HFF-Myc (cell line): ENCODE measurements at regions not wholly inside any gene's neighbourhood (a gene's known extent, or its start where the extent isn't known, plus 50 kb on each side); places are given as distances from the start of the nearest gene placed in this dataset.

ENCODE experiments used
- DNase-seq: peaks from one replicate; pipeline ENCODE4 v3.0.0-alpha.2; 2011; ENCODE audit warnings: low read depth; ENCODE audit errors: extremely low read depth
- H3K4me3 ChIP-seq: replicated peaks from 2 replicates; pipeline ENCODE4 v1.5.1; 2011; ENCODE audit warnings: low read depth, mild to moderate bottlenecking, control low read depth, low read length
- TF ChIP-seq, protein P1 (sequence below): IDR thresholded peaks from 2 replicates; pipeline ENCODE4 v1.5.1; 2012; ENCODE audit warnings: mild to moderate bottlenecking, low read depth, low read length, control low read depth; ENCODE audit errors: missing control alignments

DNA sequence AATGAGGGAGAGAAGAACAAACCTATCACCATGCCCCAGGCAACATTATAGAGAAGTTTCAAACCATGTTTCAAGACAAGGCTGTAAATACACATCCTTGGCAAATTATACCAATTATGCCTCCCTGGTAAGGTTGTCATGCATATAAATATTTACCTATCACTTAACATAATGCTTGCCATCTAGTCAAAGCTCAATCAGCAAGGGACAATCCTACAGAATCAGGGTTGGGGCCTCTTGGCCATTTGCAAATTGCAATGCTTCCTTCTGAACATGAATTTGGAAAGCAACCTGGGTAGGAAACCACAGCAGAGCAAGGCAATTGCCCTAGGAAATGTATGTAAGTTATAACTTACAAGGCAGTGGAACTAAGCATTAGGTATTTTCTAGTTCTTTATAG is 907.2 kb upstream of the CDH2 start:
- H3K4me3 ChIP-seq: no peak overlapping the region
- no peak for DNase-seq
- TF ChIP-seq, protein P1, sequence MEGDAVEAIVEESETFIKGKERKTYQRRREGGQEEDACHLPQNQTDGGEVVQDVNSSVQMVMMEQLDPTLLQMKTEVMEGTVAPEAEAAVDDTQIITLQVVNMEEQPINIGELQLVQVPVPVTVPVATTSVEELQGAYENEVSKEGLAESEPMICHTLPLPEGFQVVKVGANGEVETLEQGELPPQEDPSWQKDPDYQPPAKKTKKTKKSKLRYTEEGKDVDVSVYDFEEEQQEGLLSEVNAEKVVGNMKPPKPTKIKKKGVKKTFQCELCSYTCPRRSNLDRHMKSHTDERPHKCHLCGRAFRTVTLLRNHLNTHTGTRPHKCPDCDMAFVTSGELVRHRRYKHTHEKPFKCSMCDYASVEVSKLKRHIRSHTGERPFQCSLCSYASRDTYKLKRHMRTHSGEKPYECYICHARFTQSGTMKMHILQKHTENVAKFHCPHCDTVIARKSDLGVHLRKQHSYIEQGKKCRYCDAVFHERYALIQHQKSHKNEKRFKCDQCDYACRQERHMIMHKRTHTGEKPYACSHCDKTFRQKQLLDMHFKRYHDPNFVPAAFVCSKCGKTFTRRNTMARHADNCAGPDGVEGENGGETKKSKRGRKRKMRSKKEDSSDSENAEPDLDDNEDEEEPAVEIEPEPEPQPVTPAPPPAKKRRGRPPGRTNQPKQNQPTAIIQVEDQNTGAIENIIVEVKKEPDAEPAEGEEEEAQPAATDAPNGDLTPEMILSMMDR: no peak

DNA sequence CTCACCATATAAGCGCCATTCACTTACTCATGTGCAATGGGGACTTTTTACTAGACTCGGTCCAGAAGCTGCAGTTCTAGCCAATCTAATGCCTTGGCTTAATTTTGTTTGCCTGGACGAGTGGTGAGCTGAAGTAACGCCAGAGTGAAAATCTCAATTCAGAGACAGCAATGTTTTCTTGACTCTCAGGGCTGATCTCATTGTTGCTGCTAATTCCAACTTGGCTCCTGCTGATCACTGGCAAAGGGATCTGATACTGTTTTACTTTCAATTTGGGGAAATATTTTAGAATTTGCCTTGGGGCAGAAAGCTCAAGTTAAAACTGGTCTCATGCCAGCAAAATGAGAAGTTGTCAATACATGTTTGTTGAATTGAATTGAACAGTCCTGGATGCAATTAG is 906.6 kb upstream of the CDH2 start:
- TF ChIP-seq, protein P1: no peak
- H3K4me3 ChIP-seq: no peak overlapping the region
- DNase-seq: no peak

DNA sequence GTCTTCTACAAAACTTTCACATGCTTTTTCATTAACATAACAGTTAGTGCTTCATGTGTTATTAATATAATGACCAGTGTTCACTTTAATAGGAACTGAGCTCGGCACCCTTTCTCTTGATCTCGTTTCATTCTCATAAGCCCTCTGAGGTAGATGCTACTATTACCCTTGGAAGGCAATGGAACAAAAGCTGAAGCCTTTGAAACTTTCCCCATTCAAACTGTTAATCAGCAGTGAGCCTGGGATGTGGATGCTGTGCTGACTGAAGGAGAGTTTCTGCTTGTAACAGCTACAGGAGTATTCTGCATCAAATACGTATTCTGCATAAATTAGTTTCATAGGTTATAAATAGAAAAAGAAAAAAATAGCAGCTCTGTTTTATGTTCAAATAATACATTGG is 904.0 kb upstream of the CDH2 start:
- DNase-seq: no peak
- H3K4me3 ChIP-seq: no peak overlapping the region
- TF ChIP-seq, protein P1: no peak

DNA sequence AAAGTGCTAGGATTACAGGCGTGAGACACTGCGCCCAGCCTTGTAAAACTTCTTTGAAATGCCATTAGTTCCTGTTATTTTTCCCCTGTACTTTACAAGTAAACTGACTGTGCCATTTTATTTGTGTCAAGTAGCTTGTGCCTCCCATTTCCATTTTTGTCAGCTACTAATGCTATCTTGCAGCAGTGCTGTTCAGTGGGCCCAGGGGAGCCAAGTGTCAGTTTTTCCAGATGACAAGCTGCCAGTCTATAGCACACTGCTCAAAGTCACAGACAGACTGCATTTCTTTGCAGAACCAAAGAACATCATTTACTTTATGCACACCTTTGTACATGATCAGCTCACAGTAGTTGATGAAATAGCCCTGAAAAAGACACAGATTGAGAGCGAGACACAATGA is 901.3 kb upstream of the CDH2 start:
- DNase-seq: no peak
- no peak overlapping the region for H3K4me3 ChIP-seq
- TF ChIP-seq, protein P1: no peak

DNA sequence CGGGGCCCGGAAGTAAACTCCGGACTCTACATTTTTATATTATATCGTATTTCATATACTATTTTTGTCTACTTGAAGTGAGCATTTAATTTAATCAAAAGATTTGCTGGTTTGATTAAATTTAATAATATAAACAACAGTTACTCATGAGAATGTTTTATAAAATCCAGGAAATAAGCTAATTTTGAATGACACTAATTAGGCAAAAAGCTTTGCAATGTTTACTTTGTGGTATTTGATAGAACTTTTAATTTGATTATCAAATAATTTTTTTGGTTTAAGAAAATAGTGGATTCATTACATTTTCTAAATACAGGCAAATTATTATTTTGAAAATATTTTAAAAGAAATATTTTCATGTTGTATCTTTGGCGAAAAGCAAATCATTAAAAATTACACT is 900.4 kb upstream of the CDH2 start:
- DNase-seq: no peak
- TF ChIP-seq, protein P1: no peak
- no peak overlapping the region for H3K4me3 ChIP-seq

DNA sequence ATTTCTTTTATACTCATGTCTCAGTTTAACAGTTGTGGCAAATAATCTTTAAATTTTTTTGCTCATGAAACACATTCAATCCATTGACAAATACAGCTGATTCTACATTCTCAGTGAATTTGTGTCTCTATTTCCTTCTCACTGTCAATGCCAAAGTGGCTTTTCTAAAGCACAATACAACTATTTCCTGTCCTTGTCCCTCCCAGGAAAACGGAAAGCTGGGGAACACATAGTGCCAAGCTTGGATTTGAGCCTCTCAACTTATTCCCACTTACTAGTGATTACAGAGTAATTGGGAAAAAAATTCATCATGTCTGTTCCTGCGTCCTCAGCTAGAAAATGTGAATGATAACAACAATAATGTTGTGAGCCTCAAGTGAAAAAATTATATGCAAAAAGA is 899.7 kb upstream of the CDH2 start:
- no peak for DNase-seq
- TF ChIP-seq, protein P1: no peak
- H3K4me3 ChIP-seq: no peak overlapping the region

DNA sequence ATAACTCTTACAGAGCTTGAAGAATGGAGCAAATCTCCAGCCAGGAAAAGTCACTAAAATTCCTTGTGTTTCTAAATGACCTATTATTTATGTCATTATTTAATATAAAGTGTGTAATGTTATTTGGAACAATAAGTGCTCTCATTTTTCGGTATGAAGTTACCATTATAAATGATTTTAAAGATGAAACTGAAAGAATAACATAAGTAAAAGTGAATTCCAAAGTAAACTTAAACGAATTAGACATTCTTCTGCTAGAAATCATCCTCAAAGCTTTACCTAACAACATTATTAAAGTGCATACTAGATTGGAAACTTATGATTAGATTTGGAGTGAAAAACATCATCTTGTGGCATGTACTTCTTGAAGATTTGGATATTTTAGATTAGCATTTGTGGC is 897.2 kb upstream of the CDH2 start:
- no peak overlapping the region for H3K4me3 ChIP-seq
- no peak for DNase-seq
- TF ChIP-seq, protein P1: no peak
